ENCODE measurements at regions not wholly inside any gene's neighbourhood (a gene's known extent, or its start where the extent isn't known, plus 50 kb on each side); places are given as distances from the start of the nearest gene placed in this dataset.

DNA sequence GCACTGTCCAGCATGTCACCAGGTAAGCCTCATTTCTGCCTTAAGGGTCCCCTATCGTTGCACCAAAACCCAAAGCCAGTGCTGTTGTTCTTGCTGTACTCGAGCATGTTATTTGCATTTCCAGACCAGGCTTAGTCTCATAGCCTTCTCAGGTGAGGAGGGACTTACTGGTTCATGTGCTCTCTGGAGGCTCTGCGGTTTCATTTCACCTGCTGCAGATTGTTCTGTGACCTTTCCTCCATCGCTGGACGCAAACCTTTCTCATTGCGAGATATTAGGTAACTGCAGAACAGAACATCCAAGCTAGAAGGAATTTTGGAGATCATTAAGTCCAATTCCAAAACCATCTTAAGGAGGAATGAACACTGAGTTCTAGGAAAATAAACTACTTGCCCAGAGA is 187.3 kb upstream of the BCL6 start:
- no peak for DNase-seq

DNA sequence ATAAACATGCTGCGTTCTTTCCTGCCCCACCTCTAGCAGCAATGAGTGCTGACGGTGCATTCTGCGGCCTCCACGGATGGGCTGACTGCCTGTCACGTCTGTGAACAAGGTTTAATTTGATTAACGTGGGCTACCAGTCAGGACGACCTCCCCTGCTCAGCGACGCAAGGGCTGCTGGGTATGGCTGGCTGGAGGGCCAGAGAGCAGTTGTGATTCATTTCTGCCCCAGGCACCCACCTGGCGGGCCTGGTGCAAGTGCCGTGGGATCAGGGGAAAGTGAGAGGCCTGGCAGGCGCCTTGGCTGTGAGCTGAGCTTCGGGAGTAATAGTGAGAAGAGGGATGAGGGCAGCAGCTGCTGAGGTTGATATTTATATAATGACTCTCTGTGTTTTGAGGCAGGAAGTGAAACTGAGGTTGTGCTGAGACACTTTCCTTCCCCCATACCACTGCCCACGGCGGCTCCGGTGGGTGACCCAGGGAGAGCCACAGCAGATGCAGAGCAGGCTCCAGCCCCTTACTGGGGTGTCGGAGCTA is 190.4 kb upstream of the BCL6 start:
- peak; percentile 75 for DNase-seq

DNA sequence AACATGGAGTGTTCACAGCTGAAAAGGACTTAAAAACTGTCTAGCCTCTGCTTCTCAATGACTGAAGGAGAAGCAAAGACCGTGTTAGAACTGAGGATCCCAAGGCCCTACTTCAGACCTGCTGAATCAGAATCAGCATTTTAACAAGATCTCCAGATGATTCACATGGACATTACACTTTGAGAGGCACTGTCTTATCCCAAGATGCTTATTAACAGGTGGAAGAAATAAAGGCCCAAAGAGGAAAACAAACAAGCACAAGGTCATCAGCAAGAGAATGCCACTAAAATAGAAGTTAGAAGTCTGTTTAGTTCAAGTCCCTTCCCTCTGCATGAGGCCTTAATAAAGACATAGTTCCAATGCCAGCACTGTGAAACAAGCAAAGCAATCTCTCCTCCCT is 191.4 kb upstream of the BCL6 start:
- DNase-seq = no peak

DNA sequence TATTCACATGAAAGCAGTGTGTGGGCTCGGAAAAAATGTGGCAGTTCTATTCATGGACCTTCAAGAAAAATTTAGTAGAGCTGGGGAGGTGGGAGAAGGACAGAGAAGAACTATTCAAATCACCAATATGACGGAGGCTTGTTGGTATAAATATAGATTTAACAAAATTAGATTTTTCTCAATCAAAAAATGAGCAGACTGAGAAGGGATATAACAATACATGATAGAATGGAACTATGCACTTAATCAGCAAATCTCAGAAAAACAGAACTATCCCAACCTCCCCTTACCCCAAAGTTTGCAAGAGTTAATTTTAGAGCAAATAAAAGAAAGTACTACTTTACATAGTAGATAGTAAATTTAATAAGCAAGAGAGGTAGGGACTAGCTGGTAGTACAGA is 194.6 kb upstream of the BCL6 start:
- no peak for DNase-seq

DNA sequence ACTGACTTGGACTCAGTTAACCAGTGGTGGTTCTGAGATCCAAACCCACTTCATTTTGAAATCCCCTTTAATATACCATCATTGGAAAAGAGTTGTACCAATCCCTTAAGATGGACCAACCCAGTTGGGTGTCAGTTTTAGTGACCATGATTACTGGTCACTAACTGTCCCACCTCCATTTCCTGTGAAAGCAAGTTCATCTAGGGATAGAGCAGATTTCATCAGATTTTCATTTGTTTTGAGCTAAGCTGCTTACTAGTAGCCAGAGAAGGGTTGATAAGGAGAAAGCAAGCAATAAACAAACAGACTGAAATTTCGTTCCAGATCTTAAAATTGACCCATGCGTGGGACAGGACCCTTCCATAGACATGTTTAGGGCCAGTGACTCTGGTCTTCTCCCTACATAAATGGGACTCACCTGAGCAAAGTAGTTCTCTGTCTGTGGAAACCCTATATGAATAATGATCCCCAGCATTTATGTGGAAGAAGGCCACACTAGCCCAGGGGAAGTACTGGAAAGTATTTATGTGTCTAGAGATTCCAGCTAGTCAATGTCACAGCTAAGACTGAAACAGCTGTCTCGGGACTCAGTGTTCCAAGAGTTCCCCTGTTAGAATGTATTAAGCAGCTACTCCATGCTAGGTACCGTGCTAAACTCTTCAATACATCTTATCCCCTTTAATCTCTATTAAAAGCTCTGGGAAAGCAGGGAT is 196.0 kb upstream of the BCL6 start:
- DNase-seq = no peak

DNA sequence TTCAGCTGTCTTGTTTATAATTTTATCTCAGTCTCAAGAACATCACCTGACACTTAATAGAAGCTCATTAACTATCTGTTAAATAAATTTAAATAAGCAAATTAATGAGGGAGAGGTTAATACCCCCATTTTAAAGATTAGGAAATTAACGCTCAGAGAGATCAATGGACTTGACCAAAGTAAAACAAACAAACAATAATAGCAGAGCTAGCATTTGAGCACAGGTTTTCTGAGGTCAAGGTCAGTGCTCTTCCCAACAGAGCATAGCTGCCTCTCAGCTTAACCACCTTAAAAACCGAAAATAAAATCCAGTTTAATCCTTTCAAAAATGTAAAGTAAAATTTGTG is 196.6 kb upstream of the BCL6 start:
- no peak for DNase-seq

DNA sequence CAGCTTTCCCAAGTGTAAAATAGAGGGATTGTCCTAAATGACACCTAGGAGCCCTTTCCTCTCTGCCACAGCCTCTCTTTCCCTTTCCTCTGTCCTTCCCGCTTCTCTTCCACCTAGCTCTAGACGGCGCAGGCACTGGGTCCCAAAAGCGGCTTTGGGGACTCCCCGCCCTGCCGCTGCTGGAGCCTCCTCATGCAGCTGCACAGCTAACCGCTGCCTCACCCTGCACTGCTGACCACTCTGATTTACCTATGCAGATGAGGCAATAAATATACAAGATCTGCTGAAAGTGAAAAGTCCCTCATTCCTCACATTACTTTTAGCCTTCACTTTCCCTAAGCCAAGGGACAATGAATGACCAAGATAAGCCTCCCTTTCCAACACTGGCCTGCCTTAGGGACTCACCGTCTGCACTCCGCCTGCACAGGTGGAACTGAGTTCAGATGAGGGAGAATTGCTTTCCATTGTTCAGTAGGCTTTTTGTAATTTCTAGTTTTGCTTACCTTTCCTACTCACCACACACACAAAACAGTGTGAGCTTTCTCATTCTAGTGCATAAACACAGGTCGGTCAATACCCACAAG is 197.5 kb upstream of the BCL6 start:
- DNase-seq = no peak

DNA sequence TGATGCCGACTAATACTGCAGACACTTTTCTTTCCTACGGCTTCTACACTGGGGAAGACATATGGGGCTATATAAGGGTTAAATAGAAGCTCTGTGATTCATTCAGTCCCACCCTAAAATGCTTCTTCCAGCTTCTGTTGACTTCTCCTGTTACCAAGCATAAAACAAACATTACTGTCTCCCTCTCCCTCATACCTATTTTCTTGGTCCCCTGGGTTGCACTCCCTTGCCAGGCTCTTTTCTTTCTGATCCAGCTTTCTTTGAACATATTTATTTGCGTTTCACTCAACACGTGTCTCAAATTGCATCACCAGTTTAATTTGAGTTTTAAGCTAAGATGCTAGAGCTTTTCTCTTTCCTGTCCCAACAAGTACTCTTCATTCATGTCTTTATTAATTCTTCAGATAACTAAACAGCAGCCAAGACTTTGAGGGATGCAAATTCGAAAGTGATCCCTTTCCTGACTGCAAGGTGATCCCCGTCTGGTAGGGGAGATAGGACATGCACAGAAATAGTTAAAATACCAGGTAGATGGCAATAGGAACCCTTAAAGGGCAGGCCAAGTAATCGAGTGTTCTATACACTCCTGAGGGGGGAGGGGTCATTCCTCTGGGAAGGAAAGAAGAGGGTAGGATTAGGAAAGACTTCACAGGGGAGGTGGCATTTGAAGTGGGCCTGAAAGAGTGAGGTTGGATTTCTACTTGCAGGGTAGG is 198.6 kb upstream of the BCL6 start:
- no peak for DNase-seq

DNA sequence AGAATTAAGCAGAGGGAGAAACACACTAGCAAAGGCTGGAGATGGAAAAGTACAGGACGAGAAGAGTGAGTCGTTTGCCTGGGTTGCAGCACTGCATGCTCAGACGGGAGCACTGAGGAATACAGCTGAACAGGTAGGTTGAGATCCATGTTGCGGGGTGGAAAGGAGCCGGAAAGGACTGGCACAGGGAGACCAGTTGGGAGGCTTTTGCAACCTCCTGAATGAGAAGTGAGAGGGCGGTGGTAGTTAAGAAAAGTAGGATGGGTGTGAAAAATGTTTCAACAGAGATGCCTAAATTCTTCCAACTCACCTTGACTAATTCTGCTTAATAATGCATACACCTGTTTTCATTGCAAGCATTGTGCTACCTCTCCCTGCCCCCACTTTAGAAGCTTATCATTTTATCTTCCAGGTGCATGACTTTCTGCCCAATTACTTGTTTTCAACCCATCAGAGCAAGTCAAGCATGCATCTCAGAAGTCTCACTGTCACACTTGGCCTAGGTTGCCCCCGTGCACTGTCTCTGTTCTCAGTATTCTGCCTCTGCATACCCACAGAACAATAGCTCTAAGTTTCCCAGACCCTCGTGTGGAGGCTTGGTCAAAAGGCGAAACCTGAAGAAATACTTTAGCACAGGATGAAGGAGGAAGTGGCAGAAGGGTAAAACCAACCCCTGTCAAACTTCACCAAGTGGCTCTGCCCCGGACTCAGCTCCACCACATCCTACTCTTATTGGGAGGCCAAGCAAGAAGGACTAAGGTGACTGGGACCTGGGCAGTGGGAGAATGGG is 199.3 kb upstream of the BCL6 start:
- DNase-seq = no peak

DNA sequence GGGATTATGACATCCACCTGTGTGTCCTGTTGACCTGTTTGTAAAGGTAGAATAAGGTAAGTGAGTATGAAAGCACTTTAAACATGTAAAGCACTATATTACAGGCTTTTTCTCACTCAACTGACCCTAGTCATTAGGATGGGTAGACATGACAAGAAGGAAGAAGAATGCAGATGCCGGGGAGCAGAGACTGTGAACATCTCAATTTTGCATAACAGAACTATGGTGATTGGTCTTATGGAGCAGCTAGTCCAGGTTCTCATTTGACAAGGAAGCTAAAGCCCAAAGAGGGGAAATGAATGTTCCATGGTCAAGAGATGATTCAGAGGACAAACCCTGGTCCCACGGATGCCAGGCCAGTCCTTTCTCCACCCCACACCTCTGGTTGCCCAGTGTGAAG is 200.1 kb upstream of the BCL6 start:
- no peak for DNase-seq

DNA sequence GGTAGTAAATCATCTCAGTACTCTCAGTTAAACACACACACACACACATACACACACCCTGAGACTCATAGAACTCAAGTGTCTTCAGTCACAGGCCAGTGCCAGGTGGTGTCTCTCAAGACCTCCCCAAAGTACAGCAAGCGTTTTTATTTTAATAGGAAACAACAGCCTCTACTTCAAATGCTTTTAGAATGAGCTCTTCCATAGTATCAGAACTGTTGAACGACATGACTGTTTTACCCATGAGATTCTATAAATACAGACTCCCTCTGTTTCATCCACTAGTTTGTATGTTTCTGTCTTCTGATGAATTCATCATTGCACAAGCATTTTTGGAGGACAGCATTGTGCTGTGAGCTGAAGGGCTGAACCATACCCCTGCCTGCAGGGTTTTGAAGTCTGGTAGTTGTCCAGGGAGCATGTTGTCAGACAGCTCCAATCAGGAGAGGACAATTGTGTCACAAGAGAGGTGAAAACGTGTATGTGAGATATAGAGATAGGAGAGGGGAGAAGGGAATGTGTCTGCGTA is 201.0 kb upstream of the BCL6 start:
- DNase-seq = no peak

DNA sequence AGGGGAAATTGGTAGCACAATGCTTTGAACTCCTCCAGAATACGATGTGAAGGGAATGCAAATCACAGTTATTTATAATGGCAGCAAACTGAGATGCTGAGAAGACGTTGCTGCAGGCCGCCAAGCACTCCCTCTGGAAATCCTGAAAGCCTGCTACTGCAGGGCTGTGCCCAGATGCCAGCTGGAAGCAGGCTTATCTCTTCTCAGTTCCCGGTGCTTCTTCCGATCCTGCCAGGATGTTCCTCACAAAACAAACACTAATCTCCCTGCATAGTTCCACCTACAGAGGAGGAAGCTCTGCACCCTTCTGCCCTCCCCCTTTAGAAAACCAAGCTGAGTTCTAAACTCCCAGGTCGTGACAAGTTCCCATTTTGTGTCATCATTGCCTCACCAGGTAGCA is 201.7 kb upstream of the BCL6 start:
- no peak for DNase-seq

DNA sequence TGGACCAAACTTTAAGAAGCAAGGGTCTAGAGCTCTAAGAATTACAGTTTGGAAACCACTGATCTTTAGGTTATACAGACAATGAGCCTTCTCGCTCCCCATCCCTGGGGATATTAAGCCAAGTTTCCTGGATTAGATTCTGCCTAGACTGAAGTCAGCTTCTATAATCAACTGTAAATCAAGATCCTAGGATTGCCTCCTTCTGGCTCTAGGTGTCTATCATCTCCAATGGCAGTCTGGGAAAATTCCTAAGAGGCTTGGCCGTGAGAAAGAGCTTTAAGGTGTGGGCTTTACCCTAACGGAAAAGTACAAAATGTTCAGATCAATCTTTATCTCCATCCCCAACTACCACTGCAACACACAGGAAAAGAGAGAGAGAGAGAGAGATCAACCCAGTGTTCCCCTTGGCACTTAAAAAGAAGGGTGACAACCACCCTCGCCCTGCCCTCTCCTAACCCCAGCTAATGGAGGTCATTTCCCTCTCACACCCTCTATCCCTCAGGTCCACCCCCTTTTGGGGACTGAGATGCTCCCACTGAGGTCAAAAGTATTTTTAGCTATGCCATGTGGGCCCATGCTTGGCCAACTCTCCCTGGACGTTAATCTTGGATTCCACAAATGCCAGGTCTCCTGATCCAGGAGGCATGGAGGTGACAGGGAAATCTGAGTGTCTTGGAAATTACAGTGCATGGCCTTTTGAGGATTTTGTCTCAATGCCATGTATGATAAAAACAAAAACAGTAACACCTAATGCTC is 202.8 kb upstream of the BCL6 start:
- DNase-seq = no peak

DNA sequence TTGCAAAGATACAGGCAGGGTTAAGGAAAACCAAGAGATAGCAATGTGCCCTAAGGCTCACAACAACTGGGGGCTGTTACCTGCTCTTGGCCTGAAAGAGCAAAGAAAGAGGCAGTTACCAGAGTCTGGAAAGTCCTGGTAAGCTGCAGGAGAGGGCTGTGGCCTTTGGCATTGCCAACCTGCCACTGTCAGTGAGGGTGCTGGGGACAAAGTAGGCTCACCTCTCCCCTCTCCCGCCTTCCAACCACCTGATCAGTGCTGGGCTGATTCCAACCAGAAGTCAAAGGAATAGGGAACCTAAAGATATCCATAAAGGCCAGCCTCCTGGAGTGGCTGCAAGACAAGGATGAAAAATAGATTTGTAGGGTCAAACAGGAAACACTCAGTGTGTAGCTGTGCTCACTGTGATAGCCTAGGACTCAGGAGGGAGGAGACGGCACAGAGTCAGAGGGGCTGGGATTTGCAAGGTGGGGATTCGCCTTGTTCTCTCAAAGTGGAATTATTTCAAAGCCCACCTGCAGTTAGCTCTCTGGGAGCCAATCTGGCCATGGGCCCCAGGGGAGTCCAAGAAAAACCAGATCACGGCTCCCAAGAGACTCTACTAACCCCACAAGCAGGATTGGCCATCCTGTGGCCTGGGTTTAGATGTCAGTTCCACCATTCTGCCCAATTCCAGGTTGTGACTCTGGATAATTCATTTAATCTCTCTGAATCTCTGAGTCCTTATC is 204.0 kb upstream of the BCL6 start:
- DNase-seq = no peak

DNA sequence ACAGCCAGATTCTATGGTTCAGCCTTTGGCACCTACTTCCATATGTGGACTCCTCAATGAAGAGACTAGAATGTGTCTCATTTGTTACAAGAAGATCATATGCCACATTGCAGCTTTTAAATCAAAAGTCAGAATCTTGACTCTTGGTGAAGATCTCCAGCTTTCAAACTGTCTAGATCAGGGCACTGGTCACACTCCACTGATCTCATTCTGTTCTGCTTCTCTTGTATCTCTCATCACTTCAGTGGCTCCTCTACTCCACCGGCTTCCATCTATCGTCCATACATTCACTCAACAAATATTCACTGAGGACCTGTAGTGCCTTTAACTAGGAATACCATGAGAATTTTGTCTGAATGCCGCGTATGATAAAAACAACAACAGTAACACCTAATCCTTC is 203.3 kb upstream of the LPP start:
- no peak for DNase-seq

DNA sequence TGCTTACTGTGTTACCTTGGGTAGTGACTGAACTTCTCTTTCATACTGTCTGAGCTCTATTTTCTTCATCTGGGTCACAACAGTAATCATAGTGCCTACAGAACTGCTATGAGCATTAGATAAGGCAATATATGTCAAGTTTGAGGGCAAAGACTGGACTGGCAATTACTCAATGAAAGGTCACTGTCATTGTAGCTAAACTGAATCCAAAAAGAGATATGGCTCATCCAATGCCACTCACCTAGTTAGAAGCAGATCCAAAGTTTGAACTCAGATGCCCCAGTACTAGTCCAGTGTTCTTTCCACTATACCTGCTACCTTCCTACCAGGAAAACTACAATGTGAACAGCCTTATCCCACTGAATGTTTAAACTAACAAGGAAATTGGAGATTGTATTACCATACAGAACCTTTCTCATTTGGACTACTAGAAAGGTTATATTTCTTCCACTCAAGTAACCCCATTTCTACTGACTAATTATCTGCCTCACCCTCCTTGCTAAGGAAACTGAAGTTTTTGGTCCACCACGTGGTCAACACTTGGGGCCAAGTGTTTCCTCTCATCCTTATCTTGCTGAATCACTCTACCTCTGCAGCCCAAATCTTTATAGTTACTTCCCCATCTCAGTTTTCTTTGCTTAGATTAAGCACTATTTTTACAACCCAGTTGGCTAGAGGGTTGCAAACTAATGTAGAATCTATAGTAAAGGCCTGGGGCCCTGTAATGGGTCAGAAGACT is 202.3 kb upstream of the LPP start:
- no peak for DNase-seq

DNA sequence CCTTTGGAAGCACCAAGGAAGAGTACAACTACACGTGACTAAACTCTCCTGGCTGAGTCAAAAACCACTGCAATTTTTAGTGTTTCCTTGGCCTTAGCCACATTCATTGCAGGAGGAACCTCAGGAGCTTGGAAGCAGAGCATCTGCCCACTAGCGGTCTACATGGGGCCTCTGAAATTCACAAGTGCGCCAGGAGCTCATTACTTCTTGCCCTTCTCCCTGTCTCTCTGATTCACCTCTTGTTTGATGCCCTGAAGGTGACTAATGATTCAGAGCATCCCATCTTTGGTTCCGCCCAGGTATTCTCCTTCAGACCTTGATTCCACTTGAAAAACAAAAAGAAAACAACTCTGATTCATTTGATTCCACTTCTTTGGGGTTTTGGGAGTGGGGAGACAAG is 201.1 kb upstream of the LPP start:
- DNase-seq = no peak

DNA sequence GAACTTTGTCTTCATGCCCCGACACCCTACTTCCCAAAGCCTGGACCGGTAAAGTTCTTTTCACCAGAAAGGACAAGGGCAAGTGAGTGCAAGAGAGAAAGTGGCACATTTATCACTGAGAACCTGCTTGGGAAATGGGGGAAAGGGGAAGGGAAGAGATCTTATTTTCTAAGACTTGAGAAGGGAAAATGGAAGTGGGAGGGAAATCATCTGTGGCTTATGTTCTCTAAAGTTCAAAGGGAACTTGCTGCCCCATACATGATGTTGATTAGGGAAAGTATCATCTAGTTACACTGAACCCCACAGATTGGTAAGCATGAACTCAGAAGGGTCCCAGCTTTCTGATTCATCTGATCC is 199.5 kb upstream of the LPP start:
- DNase-seq = no peak

DNA sequence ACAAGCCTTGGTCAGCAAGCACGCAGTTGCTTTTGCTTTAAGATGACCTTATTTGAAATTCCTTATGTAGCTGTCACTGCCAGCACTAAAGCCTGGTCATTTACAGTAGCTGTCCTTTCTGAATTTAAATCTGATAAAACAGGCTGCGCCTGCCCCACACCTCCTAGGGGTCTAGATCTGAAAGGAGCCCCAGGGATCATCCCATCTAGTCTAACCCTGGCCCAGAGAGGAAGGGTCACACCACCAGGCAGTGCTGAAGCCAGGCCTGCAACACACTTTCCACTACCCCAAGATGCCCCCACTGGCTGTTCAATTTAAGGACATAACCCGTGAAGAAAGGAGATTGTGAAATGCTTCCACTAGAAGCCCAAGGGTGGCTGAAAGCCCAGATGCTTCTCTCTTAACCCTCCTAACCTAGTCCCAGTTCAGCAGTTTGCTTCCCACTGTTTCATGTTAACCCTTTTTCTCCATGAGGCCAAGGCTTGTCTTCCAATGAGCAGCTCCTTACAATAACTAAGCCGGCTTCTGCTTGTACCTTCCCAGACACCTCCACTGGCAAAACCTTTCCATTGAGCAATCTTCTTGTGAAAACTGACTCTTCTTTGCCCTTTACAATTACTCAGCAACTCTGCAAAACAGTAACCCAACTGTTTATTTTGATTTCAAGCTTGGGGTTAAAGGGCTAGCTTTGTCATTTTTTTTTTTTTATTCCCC is 198.9 kb upstream of the LPP start:
- DNase-seq = no peak

DNA sequence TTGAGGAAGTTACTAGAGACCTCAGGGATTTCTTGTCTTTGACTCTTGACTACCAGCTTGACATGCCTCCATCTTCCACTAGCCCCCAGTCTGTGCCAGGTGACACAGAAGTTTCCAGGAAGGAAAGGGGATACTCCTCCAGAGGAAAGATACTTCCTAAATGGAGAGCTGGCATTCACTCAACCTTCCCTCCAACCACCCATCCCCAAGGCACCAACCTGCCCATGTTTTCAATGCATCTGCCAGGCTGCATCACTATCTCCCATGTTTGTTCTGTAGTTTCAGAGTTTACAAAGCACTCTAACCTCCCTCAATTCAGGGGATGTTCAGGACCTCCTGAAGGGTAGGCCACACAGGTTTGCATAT is 198.4 kb upstream of the LPP start:
- no peak for DNase-seq

DNA sequence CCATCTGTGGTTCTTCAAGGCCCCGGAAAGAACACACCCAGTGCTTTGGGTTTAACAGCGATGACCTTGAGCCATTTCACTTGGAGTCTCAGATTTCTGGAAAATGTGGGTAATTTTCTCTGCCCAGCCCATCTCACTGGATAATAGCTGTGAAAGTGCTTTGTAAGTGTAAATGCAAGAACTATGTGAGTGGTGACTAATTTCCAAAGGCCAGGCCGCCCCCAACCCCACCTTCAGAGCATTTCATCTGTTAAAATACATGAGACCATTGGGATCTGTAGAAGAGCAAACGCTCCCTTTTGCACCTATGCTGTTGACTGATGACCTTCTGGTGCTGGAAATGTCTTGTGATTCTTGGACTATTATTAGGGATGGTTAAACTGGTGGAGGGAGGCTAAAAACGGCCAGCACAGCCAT is 196.8 kb upstream of the LPP start:
- no peak for DNase-seq

Data from activated effector memory CD4-positive, alpha-beta T cell treated with anti-CD3 and anti-CD28 coated beads, Interleukin-2, amount 50 U/mL, for 16 hours (primary cell).